ENCODE measurements at regions not wholly inside any gene's neighbourhood (a gene's known extent, or its start where the extent isn't known, plus 50 kb on each side); places are given as distances from the start of the nearest gene placed in this dataset.

DNA sequence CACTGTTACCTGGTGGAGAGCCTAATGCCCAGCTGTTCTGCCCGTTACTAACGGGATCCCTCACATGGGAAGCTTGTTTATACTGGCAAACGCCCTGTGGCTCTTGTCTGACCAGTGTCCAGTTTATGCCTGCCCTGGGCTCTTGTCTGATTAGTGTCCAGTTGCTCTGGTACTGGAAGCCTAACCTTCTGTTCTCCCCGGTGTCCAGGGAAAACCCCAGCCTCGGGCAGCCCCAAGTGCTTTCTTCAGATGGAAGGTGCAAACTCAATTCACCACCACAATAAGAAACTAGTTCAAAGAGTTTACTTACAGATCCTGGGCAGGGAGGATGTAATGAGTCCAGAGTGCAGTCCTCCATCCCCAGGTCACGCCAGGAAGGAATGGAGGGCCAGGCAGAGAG, 148.4 kb downstream of the TBXT start:
- Mint-ChIP-seq H3K27ac (no peak overlapping the region), H3K9me3 (peaks cover 49% of the 10 kb centered on the region), H3K4me1 (no peaks in the 10 kb centered on the region), H3K27me3 (ENCODE audit: low read depth, poor library complexity) (peaks cover 24% of the 10 kb centered on the region), H3K36me3 (ENCODE audit: low read depth) (peaks cover 11% of the 10 kb centered on the region), H3K4me3 (no peak overlapping the region)
- TF ChIP-seq, protein P1, sequence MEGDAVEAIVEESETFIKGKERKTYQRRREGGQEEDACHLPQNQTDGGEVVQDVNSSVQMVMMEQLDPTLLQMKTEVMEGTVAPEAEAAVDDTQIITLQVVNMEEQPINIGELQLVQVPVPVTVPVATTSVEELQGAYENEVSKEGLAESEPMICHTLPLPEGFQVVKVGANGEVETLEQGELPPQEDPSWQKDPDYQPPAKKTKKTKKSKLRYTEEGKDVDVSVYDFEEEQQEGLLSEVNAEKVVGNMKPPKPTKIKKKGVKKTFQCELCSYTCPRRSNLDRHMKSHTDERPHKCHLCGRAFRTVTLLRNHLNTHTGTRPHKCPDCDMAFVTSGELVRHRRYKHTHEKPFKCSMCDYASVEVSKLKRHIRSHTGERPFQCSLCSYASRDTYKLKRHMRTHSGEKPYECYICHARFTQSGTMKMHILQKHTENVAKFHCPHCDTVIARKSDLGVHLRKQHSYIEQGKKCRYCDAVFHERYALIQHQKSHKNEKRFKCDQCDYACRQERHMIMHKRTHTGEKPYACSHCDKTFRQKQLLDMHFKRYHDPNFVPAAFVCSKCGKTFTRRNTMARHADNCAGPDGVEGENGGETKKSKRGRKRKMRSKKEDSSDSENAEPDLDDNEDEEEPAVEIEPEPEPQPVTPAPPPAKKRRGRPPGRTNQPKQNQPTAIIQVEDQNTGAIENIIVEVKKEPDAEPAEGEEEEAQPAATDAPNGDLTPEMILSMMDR (IDR thresholded peaks at IDR 0.05): no peak
- no peak for DNase-seq

DNA sequence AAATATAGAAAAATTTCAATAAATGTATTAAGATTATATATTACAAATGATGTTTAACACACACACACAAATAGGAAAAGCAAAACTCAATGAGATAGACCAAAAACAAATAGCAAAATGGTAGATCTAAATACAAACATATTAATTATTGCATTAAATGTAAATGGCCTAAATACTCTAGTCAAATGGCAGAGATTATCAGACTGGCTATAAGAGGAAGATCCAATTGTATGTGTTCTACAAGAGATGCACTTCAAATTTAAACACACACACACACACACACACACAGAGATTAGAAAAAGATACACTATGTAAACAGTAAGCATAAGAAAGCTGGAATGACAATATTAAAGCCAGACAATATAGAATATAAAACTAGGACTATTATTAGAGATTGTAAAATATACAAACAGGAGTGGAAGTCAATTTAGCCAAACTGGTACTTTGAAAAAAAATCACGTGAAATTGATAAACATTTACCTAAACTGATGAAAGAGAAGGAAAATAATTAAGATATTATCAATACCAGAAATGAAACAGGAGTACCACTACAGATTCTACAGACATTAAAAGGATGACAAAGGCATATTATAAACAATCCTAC, 150.5 kb downstream of the TBXT start:
- Mint-ChIP-seq H3K9me3 (peaks cover 49% of the 10 kb centered on the region), H3K4me1 (no peaks in the 10 kb centered on the region), H3K27me3 (ENCODE audit: low read depth, poor library complexity) (peaks cover 35% of the 10 kb centered on the region), H3K4me3 (no peak overlapping the region), H3K27ac (no peak overlapping the region), H3K36me3 (ENCODE audit: low read depth) (peaks cover 11% of the 10 kb centered on the region)
- no peak for DNase-seq
- TF ChIP-seq, protein P1 (IDR thresholded peaks at IDR 0.05): no peak

DNA sequence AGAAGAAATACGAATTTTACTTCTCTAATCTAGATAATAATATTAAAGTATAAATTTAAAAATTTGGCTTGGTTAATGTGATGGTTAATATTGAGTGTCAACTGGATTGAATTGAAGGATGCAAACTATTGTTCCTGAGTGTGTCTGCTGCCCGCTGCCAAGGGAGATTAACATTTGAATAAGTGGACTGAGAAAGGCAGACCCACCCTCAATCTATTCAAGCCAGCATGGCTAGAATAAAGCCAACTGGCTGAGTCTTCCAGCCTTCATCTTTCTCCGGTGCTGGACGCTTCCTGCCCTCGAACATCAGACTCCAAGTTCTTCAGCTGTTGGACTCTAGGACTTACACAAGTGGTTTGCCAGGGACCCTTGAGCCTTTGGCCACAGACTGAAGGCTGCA, 152.7 kb downstream of the TBXT start:
- Mint-ChIP-seq H3K9me3 (peaks cover 46% of the 10 kb centered on the region), H3K27ac (no peak overlapping the region), H3K36me3 (ENCODE audit: low read depth) (peaks cover 11% of the 10 kb centered on the region), H3K4me1 (peaks cover 17% of the 10 kb centered on the region), H3K4me3 (no peak overlapping the region), H3K27me3 (ENCODE audit: low read depth, poor library complexity) (peaks cover 53% of the 10 kb centered on the region)
- TF ChIP-seq, protein P1 (IDR thresholded peaks at IDR 0.05): no peak
- DNase-seq: no peak

DNA sequence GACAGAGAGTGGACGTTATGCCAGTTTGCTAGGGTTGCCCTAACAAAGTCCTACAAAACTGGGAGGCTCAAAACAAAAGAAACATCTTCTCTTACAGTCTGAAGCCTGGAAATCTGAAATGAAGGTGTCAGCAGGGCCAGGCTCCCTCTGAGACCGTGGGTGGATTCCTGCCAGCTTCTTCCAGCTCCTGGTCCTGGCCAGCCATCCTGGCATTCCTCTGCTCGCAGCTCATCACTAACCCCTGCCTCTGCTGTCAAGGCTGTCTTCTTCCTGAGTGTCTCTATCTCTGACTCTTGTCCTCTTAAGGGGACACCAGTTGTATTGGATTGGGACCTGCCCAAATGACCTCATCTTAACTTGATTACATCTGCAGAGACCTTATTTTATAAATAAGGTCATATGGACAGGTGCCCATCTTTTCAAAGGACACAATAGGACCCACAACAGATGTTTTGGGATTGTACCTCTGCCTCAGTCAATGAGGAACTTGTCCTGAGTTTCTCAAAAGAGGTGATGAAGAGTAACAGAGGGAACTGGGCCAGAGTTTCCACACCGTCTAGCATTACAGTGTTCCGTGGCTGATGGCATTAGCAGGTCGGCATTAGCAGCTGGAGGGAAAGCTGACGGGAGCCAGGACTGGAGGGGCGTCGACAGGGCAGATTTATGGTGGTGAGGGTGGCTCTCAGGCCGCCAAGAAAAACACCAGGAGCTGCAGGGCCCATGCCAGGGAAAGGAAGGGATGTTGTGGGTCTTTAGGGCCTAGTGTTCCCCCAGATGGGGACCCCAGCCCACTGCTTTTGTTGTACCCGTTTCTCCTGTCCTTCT, 157.3 kb downstream of the TBXT start:
- peak; percentile 55 for DNase-seq
- TF ChIP-seq, protein P1 (IDR thresholded peaks at IDR 0.05): no peak
- peaks cover 87% of the 10 kb centered on the region for H3K27me3 Mint-ChIP-seq (ENCODE audit: low read depth, poor library complexity)
- H3K27ac Mint-ChIP-seq: no peak overlapping the region
- H3K4me1 Mint-ChIP-seq: peaks cover 56% of the 10 kb centered on the region
- no peak overlapping the region for H3K4me3 Mint-ChIP-seq
- H3K9me3 Mint-ChIP-seq: peaks cover 8% of the 10 kb centered on the region
- H3K36me3 Mint-ChIP-seq (ENCODE audit: low read depth): no peaks in the 10 kb centered on the region

DNA sequence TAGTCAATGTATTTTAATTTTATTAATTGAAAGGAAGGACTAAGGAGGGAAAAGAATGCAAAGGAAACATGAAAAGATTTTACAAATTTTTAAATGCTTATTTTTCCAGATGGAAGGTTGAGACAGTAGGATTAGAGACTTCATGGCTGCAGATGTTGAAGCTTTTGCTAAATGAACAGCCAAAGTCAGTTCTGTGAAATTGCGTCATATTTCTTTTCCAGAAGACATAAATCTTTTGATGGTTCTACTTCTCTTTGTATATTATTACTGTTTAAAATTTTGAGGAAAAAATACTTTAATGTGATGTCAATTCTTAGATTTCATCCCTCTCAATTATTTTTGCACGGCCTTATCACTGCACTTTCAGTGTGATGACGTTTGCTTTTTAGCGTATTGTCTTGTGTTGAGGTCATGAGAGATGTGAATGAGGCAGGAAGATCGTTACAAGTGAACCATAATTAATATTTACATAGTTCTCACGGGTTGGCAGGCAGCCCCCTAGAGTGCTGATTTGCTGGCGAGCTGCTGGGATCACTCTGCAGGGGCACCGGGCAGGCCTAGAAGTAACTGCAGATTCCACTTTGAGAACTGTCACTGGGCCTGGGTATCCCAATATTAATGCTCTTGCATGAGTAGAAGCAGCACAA, 158.1 kb downstream of the TBXT start:
- H3K27ac Mint-ChIP-seq: no peak overlapping the region
- H3K4me3 Mint-ChIP-seq: peak overlapping the region; percentile 77
- H3K4me1 Mint-ChIP-seq: peaks cover 64% of the 10 kb centered on the region
- peaks cover 88% of the 10 kb centered on the region for H3K27me3 Mint-ChIP-seq (ENCODE audit: low read depth, poor library complexity)
- H3K9me3 Mint-ChIP-seq: no peaks in the 10 kb centered on the region
- no peak for DNase-seq
- no peaks in the 10 kb centered on the region for H3K36me3 Mint-ChIP-seq (ENCODE audit: low read depth)
- TF ChIP-seq, protein P1 (IDR thresholded peaks at IDR 0.05): no peak
